ENCODE measurements at regions not wholly inside any gene's neighbourhood (a gene's known extent, or its start where the extent isn't known, plus 50 kb on each side); places are given as distances from the start of the nearest gene placed in this dataset.

DNA sequence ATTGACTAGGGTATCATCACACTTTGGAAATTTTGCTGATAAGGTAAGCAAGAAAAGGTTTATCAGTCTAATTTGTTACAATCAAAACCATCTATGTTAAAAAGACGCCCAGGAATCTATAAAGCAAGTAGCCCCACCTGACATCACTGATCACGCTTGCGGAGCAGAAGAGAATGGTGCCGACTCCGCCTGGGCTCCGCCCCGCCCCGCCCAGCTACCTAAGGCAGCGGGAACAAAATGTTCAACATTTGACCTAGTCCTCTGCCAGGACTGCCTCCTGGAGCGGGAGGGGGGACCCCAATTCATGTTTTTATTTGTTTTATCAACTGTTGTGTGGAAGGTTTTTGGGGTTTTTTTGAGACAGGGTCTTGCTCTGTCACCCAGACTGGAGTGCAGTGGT, 520.5 kb downstream of the PREX1 start:
- Mint-ChIP-seq H3K4me1 (peaks cover 23% of the 10 kb centered on the region), H3K9me3 (peaks cover 5% of the 10 kb centered on the region; the same call in 1 of the 2 replicates), H3K27ac (no peak overlapping the region), H3K36me3 (no peaks in the 10 kb centered on the region), H3K27me3 (ENCODE audit: low read depth) (peaks cover 3% of the 10 kb centered on the region; the same call in 1 of the 2 replicates), H3K4me3 (no peak overlapping the region)
- no peak for TF ChIP-seq PRRX2 (CRISPR knock-in tag; IDR thresholded peaks at IDR 0.05)
- TF ChIP-seq ZNF671 (CRISPR knock-in tag; IDR thresholded peaks at IDR 0.05): no peak
- TF ChIP-seq ESRRA (CRISPR knock-in tag; IDR thresholded peaks at IDR 0.05; ENCODE audit: borderline replicate concordance): no peak
- TF ChIP-seq, protein P1, sequence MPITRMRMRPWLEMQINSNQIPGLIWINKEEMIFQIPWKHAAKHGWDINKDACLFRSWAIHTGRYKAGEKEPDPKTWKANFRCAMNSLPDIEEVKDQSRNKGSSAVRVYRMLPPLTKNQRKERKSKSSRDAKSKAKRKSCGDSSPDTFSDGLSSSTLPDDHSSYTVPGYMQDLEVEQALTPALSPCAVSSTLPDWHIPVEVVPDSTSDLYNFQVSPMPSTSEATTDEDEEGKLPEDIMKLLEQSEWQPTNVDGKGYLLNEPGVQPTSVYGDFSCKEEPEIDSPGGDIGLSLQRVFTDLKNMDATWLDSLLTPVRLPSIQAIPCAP (CRISPR knock-in tag; IDR thresholded peaks at IDR 0.05): no peak
- no peak for TF ChIP-seq AR (CRISPR knock-in tag; IDR thresholded peaks at IDR 0.05)
- ATAC-seq (no peak), DNase-seq (ENCODE audit: low spot score) (no peak)
- ChIA-PET CTCF (interaction anchor here (1.0 kb wide), 1 partner anchor 12 kb away, joined by 9 read pairs; no protein-coding TSS in a partner anchor), POLR2A (no interaction called here)

- Mint-ChIP-seq H3K27me3 (ENCODE audit: low read depth) (0 out of 2 replicates have a peak, but pooled peaks cover 3% of the 10 kb centered on the region), H3K4me3 (no peak overlapping the region), H3K9me3 (peaks cover 8% of the 10 kb centered on the region; the same call in 1 of the 2 replicates), H3K27ac (no peak overlapping the region), H3K36me3 (peaks cover 4% of the 10 kb centered on the region; the same call in 1 of the 2 replicates), H3K4me1 (no peaks in the 10 kb centered on the region)
- TF ChIP-seq JAZF1 (CRISPR knock-in tag; IDR thresholded peaks at IDR 0.05): no peak
- no peak for TF ChIP-seq PREB (CRISPR knock-in tag; IDR thresholded peaks at IDR 0.05; ENCODE audit: borderline replicate concordance)
- TF ChIP-seq, protein P2, sequence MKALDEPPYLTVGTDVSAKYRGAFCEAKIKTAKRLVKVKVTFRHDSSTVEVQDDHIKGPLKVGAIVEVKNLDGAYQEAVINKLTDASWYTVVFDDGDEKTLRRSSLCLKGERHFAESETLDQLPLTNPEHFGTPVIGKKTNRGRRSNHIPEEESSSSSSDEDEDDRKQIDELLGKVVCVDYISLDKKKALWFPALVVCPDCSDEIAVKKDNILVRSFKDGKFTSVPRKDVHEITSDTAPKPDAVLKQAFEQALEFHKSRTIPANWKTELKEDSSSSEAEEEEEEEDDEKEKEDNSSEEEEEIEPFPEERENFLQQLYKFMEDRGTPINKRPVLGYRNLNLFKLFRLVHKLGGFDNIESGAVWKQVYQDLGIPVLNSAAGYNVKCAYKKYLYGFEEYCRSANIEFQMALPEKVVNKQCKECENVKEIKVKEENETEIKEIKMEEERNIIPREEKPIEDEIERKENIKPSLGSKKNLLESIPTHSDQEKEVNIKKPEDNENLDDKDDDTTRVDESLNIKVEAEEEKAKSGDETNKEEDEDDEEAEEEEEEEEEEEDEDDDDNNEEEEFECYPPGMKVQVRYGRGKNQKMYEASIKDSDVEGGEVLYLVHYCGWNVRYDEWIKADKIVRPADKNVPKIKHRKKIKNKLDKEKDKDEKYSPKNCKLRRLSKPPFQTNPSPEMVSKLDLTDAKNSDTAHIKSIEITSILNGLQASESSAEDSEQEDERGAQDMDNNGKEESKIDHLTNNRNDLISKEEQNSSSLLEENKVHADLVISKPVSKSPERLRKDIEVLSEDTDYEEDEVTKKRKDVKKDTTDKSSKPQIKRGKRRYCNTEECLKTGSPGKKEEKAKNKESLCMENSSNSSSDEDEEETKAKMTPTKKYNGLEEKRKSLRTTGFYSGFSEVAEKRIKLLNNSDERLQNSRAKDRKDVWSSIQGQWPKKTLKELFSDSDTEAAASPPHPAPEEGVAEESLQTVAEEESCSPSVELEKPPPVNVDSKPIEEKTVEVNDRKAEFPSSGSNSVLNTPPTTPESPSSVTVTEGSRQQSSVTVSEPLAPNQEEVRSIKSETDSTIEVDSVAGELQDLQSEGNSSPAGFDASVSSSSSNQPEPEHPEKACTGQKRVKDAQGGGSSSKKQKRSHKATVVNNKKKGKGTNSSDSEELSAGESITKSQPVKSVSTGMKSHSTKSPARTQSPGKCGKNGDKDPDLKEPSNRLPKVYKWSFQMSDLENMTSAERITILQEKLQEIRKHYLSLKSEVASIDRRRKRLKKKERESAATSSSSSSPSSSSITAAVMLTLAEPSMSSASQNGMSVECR (CRISPR knock-in tag; IDR thresholded peaks at IDR 0.05; ENCODE audit: borderline replicate concordance): no peak
- POLR2A ChIA-PET: no interaction called here
- DNase-seq (ENCODE audit: low spot score): no peak
- ATAC-seq: no peak
- CTCF ChIA-PET: no interaction called here
These were observed 517.7 kb upstream of the SULF2 start for GRCh38 chr20:48302844-48303542.

GRCh38 chr20:48302149-48302548, 516.9 kb upstream of the SULF2 start:
- Mint-ChIP-seq H3K4me3 (no peak overlapping the region), H3K27me3 (ENCODE audit: low read depth) (0 out of 2 replicates have a peak, but pooled peaks cover 3% of the 10 kb centered on the region), H3K4me1 (no peaks in the 10 kb centered on the region), H3K36me3 (peaks cover 4% of the 10 kb centered on the region; the same call in 1 of the 2 replicates), H3K9me3 (peaks cover 8% of the 10 kb centered on the region; the same call in 1 of the 2 replicates), H3K27ac (no peak overlapping the region)
- CTCF ChIA-PET: no interaction called here
- POLR2A ChIA-PET: no interaction called here
- ATAC-seq (no peak), DNase-seq (ENCODE audit: low spot score) (no peak)
- no peak for TF ChIP-seq GRHL2 (CRISPR knock-in tag; IDR thresholded peaks at IDR 0.05; ENCODE audit: insufficient replicate concordance, severe bottlenecking)
- no peak for TF ChIP-seq CTCF (IDR thresholded peaks at IDR 0.05)
- TF ChIP-seq FOXJ3 (CRISPR knock-in tag; IDR thresholded peaks at IDR 0.05; ENCODE audit: borderline replicate concordance): no peak
- no peak for TF ChIP-seq NR3C1 (CRISPR knock-in tag; conservative IDR thresholded peaks at IDR 0.05; ENCODE audit: low read depth)
- TF ChIP-seq ELF4 (CRISPR knock-in tag; IDR thresholded peaks at IDR 0.05; ENCODE audit: low read depth): no peak
- no peak for TF ChIP-seq ZNF219 (CRISPR knock-in tag; IDR thresholded peaks at IDR 0.05; ENCODE audit: borderline replicate concordance)
- no peak for TF ChIP-seq ZBTB21 (CRISPR knock-in tag; IDR thresholded peaks at IDR 0.05; ENCODE audit: borderline replicate concordance)
- TF ChIP-seq EMX1 (CRISPR knock-in tag; IDR thresholded peaks at IDR 0.05): no peak
- no peak for TF ChIP-seq NFATC4 (CRISPR knock-in tag; IDR thresholded peaks at IDR 0.05)
- no peak for TF ChIP-seq TEAD4 (CRISPR knock-in tag; IDR thresholded peaks at IDR 0.05)
- TF ChIP-seq ZNF671 (CRISPR knock-in tag; IDR thresholded peaks at IDR 0.05): no peak
- TF ChIP-seq E2F5 (CRISPR knock-in tag; IDR thresholded peaks at IDR 0.05): no peak
